DND-41 (cell line): ENCODE measurements at regions not wholly inside any gene's neighbourhood (a gene's known extent, or its start where the extent isn't known, plus 50 kb on each side); places are given as distances from the start of the nearest gene placed in this dataset.

Experiments
- CTCF ChIP-seq: IDR thresholded peaks from 2 replicates; pipeline ENCODE4 v1.5.1; 2012; ENCODE audit warnings: borderline replicate concordance, low read length, moderate library complexity, mild to moderate bottlenecking; ENCODE audit not compliant: poor library complexity, severe bottlenecking; ENCODE audit errors: extremely low read depth
- EZH2 ChIP-seq: IDR thresholded peaks from 3 replicates; pipeline ENCODE4 v1.6.1; 2012; ENCODE audit warnings: borderline replicate concordance, low read depth, mild to moderate bottlenecking, moderate library complexity, low read length, inconsistent platforms; ENCODE audit not compliant: severe bottlenecking

- TF ChIP-seq CTCF (no peak), EZH2 (no peak)
Measured at GRCh38 chrX:22462959-22463358, 190.2 kb downstream of the CBLL2 start.
